Neural cell (in vitro differentiated cells): ENCODE measurements at regions not wholly inside any gene's neighbourhood (a gene's known extent, or its start where the extent isn't known, plus 50 kb on each side); places are given as distances from the start of the nearest gene placed in this dataset.

Source experiments
- H2AFZ ChIP-seq: fragments of 200-600, 300-800 bp; sonication (generic), shearing (Covaris generic); 2 replicates; pipeline ENCODE4 v1.6.0; 2014; ENCODE audit warnings: low read depth, mild to moderate bottlenecking, antibody characterized with exemption, low read length, moderate library complexity
- H3F3A ChIP-seq: fragments of 200-600 bp; shearing (Covaris generic); 2 replicates; pipeline ENCODE4 v1.6.1; 2016; ENCODE audit warnings: mild to moderate bottlenecking, moderate library complexity, mixed read lengths, antibody characterized with exemption, low read length; ENCODE audit not compliant: insufficient read depth, poor library complexity, severe bottlenecking
- H3K27ac ChIP-seq: fragments of 200-600, 300-800 bp; sonication (generic), shearing (Covaris generic); 2 replicates; pipeline ENCODE4 v1.5.1; 2014; ENCODE audit warnings: mild to moderate bottlenecking, low read length, moderate library complexity
- H3K27me3 ChIP-seq: fragments of 300-800, 200-600 bp; sonication (generic), shearing (Covaris generic); 2 replicates; pipeline ENCODE4 v1.6.0; 2014; ENCODE audit warnings: mild to moderate bottlenecking, low read depth, low read length, moderate library complexity; ENCODE audit not compliant: insufficient read depth
- H3K36me3 ChIP-seq: fragments of 300-800, 200-600 bp; sonication (generic), shearing (Covaris generic); 2 replicates; pipeline ENCODE4 v1.5.1; 2014; ENCODE audit warnings: mild to moderate bottlenecking, antibody characterized with exemption, low read length, moderate library complexity; ENCODE audit not compliant: insufficient read depth
- H3K4me2 ChIP-seq: fragments of 300-800, 200-600 bp; sonication (generic), shearing (Covaris generic); 2 replicates; pipeline ENCODE4 v1.6.0; 2014; ENCODE audit warnings: mild to moderate bottlenecking, low read length
- H3K4me3 ChIP-seq: fragments of 300-800, 200-600 bp; sonication (generic), shearing (Covaris generic); 2 replicates; pipeline ENCODE4 v1.5.1; 2014; ENCODE audit warnings: mild to moderate bottlenecking, low read length, moderate library complexity
- H3K79me2 ChIP-seq: fragments of 200-600 bp; shearing (Covaris generic); replicated peaks from 2 replicates; pipeline ENCODE4 v1.6.0; 2014; ENCODE audit warnings: mild to moderate bottlenecking, low read length, moderate library complexity; ENCODE audit not compliant: insufficient read depth
- H3K9ac ChIP-seq: fragments of 300-800, 200-600 bp; sonication (generic), shearing (Covaris generic); 2 replicates; pipeline ENCODE4 v1.6.1; 2016; ENCODE audit warnings: mild to moderate bottlenecking, low read length, mixed read lengths
- H3K9me2 ChIP-seq: fragments of 200-600 bp; shearing (Covaris generic); 2 replicates; pipeline ENCODE4 v1.6.1; 2016; ENCODE audit warnings: mild to moderate bottlenecking, low read length, mixed read lengths; ENCODE audit not compliant: insufficient read depth
- H3K9me3 ChIP-seq: fragments of 200-600, 300-800 bp; sonication (generic), shearing (Covaris generic); 2 replicates; pipeline ENCODE4 v1.6.1; 2016; ENCODE audit warnings: mild to moderate bottlenecking, mixed run types, low read length, moderate library complexity, mixed read lengths
- H4K20me1 ChIP-seq: fragments of 200-600 bp; shearing (Covaris generic); 2 replicates; pipeline ENCODE4 v1.6.1; 2016; ENCODE audit warnings: mild to moderate bottlenecking, mixed run types; ENCODE audit not compliant: insufficient read depth
- EP300 ChIP-seq: fragments of 450-650 bp; conservative IDR thresholded peaks from 2 replicates; pipeline ENCODE4 v1.6.1; 2014; ENCODE audit warnings: antibody characterized with exemption, mild to moderate bottlenecking, moderate library complexity; ENCODE audit not compliant: poor library complexity, severe bottlenecking
- EZH2 ChIP-seq: fragments of 200-600, 300-800 bp; shearing (Covaris generic), sonication (generic); IDR thresholded peaks from 2 replicates; pipeline ENCODE4 v1.6.1; 2014; ENCODE audit warnings: antibody characterized with exemption, low read length, borderline replicate concordance, mild to moderate bottlenecking; ENCODE audit not compliant: insufficient read depth, poor library complexity, severe bottlenecking
- MXI1 ChIP-seq: fragments of 450-650 bp; conservative IDR thresholded peaks from 2 replicates; pipeline ENCODE4 v1.6.1; 2014; ENCODE audit warnings: antibody characterized with exemption, mild to moderate bottlenecking; ENCODE audit not compliant: poor library complexity, severe bottlenecking
- POLR2AphosphoS5 ChIP-seq: IDR thresholded peaks from 2 replicates; pipeline ENCODE4 v1.6.1; 2012
- RAD21 ChIP-seq: fragments of 450-650 bp; conservative IDR thresholded peaks from 2 replicates; pipeline ENCODE4 v1.6.1; 2014; ENCODE audit warnings: antibody characterized with exemption, mild to moderate bottlenecking, moderate library complexity
- REST ChIP-seq: IDR thresholded peaks from 2 replicates; pipeline ENCODE4 v1.6.1; 2012; ENCODE audit warnings: borderline replicate concordance
- SMC3 ChIP-seq: fragments of 450-650 bp; conservative IDR thresholded peaks from 2 replicates; pipeline ENCODE4 v1.6.1; 2014; ENCODE audit warnings: antibody characterized with exemption, mild to moderate bottlenecking, moderate library complexity; ENCODE audit not compliant: poor library complexity
- TAF1 ChIP-seq: IDR thresholded peaks from 2 replicates; pipeline ENCODE4 v1.6.1; 2012; ENCODE audit warnings: low read depth
- TF ChIP-seq, protein P1 (sequence below): fragments of 450-650 bp; IDR thresholded peaks from 2 replicates; pipeline ENCODE4 v1.5.1; 2014; ENCODE audit warnings: antibody characterized with exemption, mild to moderate bottlenecking, moderate library complexity; ENCODE audit not compliant: poor library complexity, severe bottlenecking

DNA sequence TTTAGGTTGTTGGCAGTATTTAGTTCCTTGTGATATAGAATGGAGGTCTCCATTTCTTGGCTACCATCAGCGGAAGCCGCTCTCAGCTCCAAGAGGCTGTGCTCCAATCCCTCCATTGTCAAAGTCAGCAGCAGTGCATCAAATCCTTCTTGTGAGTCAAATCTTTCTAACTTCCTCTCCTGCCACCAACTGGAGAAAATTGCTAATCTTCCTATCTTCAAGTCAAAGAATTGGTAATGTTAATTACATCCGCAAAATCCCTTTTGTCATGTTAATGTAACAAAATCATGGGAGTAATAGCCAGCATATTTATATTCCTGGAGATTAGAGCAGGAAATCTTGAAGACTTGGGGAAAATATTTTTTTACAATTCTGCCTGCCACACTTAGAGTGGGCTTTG is 436.4 kb upstream of the DYNLRB2 start:
- H3K27ac ChIP-seq, result no peak overlapping the region

GRCh38 chr16:80103463-80103862 is 437.3 kb upstream of the DYNLRB2 start:
- Histone ChIP-seq H3K9me3 (no peaks in the 10 kb centered on the region), H3K79me2 (no peaks in the 10 kb centered on the region), H3K4me2 (no peak overlapping the region), H3K27me3 (no peaks in the 10 kb centered on the region), H3K9ac (no peak overlapping the region), H2AFZ (no peak overlapping the region), H3K4me3 (no peak overlapping the region), H3K36me3 (no peaks in the 10 kb centered on the region), H3K9me2 (no peaks in the 10 kb centered on the region), H4K20me1 (no peaks in the 10 kb centered on the region), H3K27ac (no peak overlapping the region), H3F3A (no peaks in the 10 kb centered on the region)
- TF ChIP-seq SMC3 (no peak), EP300 (no peak), POLR2AphosphoS5 (no peak)

More for the DNA sequence above, 436.4 kb upstream of the DYNLRB2 start:
- H3K4me3 ChIP-seq, result no peak overlapping the region
- TF ChIP-seq SMC3 (no peak), RAD21 (no peak), TAF1 (no peak)
- TF ChIP-seq, protein P1, sequence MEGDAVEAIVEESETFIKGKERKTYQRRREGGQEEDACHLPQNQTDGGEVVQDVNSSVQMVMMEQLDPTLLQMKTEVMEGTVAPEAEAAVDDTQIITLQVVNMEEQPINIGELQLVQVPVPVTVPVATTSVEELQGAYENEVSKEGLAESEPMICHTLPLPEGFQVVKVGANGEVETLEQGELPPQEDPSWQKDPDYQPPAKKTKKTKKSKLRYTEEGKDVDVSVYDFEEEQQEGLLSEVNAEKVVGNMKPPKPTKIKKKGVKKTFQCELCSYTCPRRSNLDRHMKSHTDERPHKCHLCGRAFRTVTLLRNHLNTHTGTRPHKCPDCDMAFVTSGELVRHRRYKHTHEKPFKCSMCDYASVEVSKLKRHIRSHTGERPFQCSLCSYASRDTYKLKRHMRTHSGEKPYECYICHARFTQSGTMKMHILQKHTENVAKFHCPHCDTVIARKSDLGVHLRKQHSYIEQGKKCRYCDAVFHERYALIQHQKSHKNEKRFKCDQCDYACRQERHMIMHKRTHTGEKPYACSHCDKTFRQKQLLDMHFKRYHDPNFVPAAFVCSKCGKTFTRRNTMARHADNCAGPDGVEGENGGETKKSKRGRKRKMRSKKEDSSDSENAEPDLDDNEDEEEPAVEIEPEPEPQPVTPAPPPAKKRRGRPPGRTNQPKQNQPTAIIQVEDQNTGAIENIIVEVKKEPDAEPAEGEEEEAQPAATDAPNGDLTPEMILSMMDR, result peak; percentile 19
- no peak overlapping the region for H3K9ac ChIP-seq
- H3F3A ChIP-seq, result no peaks in the 10 kb centered on the region
- H3K36me3 ChIP-seq, result no peaks in the 10 kb centered on the region
- no peaks in the 10 kb centered on the region for H3K9me3 ChIP-seq
- H3K27me3 ChIP-seq, result no peaks in the 10 kb centered on the region
- H4K20me1 ChIP-seq, result no peaks in the 10 kb centered on the region
- H3K4me2 ChIP-seq, result no peak overlapping the region
- no peaks in the 10 kb centered on the region for H3K79me2 ChIP-seq
- no peaks in the 10 kb centered on the region for H3K9me2 ChIP-seq
- no peak overlapping the region for H2AFZ ChIP-seq

DNA sequence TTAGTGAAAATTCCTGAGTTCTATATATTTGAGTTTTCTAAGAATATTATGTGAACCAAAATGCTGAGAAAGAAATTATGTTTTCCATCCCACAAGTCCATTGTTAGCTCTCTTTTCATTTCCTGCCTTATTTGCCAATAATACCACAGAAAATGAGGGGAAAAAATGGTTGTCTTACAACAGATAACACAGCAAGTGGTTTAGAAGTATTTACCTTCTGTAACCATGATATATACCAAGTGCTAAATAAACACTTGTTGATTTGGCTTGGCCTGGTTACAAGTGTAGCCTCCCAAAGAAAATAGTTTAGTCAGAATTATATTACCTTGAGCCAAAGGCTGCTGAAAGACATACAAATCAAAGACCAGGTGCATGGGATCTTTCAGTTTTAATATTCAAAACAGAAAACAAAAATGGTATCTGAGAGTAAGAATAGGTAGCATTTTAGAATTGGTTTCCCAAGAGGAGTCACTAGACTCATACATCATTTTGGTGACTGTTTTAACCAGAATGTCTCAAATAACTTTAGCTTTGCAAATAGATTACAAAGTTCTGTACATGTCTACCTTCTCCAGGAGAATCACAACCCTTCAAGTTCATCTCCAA is 439.8 kb upstream of the DYNLRB2 start:
- Histone ChIP-seq H3K27ac (no peak overlapping the region), H3K4me3 (no peak overlapping the region), H2AFZ (no peak overlapping the region), H3K4me2 (no peak overlapping the region), H3K9me2 (no peaks in the 10 kb centered on the region), H3F3A (no peaks in the 10 kb centered on the region), H3K9me3 (no peaks in the 10 kb centered on the region), H3K36me3 (no peaks in the 10 kb centered on the region), H3K27me3 (no peaks in the 10 kb centered on the region), H3K79me2 (no peaks in the 10 kb centered on the region), H3K9ac (no peak overlapping the region), H4K20me1 (no peaks in the 10 kb centered on the region)
- TF ChIP-seq REST (no peak), RAD21 (no peak), POLR2AphosphoS5 (no peak), EP300 (no peak), MXI1 (no peak), EZH2 (no peak), SMC3 (no peak), TAF1 (no peak)
- TF ChIP-seq, protein P1, result no peak
